ENCODE measurements at regions not wholly inside any gene's neighbourhood (a gene's known extent, or its start where the extent isn't known, plus 50 kb on each side); places are given as distances from the start of the nearest gene placed in this dataset.

- TF ChIP-seq CTCF (IDR thresholded peaks at IDR 0.05), result no peak
- no peak for TF ChIP-seq POLR2AphosphoS5 (IDR thresholded peaks at IDR 0.05)
- TF ChIP-seq POLR2A (IDR thresholded peaks at IDR 0.05), result no peak
- TF ChIP-seq EP300 (IDR thresholded peaks at IDR 0.05; ENCODE audit: low read depth), result no peak
Observed at GRCh38 chr3:76933245-76933644, 106.7 kb upstream of the ROBO2 start.

All from transverse colon (tissue), 4 donors.